HG03045 (cell line): ENCODE measurements at regions not wholly inside any gene's neighbourhood (a gene's known extent, or its start where the extent isn't known, plus 50 kb on each side); places are given as distances from the start of the nearest gene placed in this dataset.

Experiments used
- ATAC-seq: cut with Tn5 transposase; IDR thresholded peaks from one replicate; pipeline ENCODE4 v1.9.1; 2021; ENCODE audit warnings: mild to moderate bottlenecking, moderate library complexity; ENCODE audit not compliant: unreplicated experiment

DNA sequence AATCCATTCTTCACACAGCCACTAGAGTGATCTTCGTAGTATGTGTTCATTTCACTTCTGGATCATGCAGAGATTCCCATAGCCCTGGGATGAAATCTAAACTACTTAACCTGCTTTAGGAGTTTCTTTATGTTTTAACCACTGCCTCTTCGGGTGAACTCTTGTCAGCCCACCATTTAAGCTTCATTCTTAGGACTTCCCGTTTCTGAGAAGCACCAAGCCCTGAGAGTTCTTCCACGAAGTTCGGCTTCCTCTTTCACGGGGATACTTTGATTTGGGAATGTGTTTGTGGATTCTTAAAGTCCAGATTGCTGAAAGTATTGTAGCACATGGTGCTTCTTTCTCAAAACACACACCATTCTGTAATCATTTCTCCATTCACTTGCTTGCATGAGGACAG, 205.0 kb downstream of the UBE2E3 start:
- no peak for ATAC-seq

- ATAC-seq = no peak
These were observed 205.5 kb downstream of the UBE2E3 start for GRCh38 chr2:181185948-181186347.

GRCh38 chr2:181188605-181189004, 208.2 kb downstream of the UBE2E3 start:
- no peak for ATAC-seq

DNA sequence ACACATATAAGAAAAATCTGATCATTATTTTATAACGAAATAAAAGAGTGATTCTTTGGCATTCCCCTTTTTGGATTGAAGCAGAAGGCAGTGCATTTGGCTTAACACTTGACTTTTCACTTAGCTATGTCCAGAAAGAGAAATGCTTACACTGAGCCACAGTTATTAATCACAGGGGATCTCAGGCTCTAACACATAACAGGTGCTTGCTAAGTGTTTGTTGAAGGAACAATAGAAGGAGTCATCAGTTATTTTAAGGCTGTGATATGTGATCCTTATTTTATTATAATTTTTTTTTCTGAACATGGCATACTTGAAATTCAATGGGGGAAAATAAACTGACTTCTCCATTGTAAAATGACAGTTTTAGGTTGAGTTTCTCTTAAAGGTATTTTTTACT, 209.5 kb downstream of the UBE2E3 start:
- ATAC-seq = no peak

DNA sequence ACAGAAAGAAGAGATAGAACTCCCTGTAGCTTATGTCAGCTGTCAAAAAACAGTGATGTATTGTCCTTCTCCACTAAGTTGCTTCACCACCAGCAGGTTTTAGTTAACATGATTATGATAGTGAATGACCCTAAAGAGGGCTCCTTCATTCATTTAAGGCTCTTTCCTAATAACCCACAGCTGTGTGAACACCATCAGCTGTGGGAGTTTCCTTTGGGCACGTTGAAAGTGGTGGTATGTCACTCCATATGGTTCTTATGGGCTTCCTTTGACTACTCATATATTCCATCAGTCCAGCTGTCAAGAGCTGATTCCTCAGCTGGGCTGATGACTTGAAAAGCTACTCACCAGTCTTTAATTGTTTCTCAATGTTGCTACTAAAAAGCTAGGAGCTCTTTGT, 210.3 kb downstream of the UBE2E3 start:
- ATAC-seq = no peak

- no peak for ATAC-seq
These were observed 213.1 kb downstream of the UBE2E3 start for GRCh38 chr2:181193550-181193949.

DNA sequence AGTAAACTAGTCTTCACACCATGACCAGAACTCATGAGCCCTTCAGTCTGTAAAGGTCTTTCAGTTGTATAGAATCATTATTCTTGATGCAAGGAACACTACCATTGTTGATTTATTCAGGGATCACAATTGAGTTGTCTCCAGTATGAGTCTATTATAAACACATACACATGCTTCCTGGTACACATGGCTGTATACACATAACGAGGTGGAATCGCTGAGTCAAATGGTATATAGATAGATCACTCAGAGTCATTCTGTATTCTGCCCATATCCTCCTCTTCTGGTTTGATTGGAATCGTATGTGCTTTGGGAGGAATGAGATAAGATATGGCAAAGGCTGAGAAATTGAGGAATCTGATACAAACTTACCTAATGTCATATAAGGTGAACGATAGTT, 216.0 kb downstream of the UBE2E3 start:
- no peak for ATAC-seq

DNA sequence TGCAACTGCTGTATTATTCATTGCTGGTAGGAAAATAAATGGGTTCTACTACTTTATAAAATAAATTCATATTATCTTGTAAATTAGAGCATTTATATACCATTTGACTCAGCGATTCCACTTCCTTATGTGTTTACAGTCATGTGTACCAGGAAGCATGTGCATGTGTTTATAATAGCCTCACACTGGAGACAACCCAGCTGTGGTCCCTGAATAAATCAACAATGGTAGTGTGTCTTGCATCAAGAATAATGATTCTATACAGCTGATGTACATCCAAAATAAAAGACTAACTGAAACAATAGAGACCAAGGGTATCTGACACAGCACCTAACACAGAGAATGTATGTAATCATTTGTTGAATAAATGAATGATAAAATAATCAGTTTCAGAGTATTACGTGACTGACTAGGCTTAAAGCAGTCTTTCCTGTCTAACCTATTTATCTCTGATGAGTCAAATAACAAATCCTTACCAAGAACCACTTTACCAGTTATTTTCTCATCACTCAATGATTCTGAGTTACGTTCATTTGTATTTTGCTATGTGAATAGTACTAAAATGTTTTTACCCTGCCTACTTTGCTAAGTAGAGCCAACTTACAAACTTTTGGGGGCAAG, 216.8 kb downstream of the UBE2E3 start:
- ATAC-seq = no peak

DNA sequence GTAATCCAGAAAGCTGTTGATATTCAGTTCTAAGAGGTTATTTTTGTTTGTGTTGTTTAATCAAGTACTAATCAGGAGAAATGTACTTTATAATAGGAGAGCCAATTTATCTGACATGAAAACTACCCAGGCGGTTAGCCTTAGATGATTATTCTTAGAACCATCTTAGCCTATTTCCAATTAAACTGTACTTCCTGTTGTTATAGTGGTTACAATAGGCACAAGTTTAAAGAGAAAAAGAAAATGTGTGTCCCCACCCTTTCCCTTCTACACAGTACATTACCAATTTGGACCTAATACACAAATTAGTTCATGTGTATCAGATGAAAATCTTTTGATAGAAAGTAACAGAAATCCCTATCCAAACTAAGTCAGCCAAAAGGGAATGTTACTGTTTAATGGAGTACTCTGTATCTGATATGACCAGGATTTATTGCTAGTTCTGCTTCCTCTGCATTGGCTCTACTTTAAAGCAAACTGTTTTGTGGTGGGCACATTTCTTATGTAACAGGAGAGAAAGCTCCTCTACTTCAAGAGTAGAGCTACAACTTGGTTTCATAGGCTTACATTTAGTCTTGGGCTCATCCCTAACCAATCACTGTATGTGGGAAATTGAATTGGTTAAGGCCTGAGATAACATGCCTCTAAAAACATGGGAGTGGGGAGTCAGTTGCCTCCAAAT, 217.9 kb downstream of the UBE2E3 start:
- ATAC-seq = no peak

DNA sequence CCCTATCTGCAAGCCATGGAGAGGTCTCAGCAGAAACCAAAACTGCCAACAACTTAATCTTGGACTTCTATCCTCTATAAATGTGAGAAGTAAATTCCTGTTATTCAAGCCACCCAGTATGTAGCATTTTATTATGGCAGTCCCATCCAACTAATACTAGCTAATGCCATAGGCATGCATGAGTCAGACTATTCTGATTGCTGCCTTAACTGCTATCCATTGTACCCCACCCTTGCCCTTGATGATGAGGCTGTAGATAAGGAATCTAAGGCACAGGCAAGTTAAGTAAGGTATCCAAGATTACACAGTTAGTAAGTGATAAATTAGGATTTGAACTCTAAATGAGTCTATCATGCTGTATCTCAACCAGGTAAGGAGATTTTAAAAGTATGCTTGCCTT, 223.0 kb downstream of the UBE2E3 start:
- no peak for ATAC-seq

- ATAC-seq = no peak
These were observed 223.5 kb downstream of the UBE2E3 start for GRCh38 chr2:181203916-181204315.

- ATAC-seq = no peak
These were observed 238.0 kb downstream of the UBE2E3 start for GRCh38 chr2:181218401-181218821.

GRCh38 chr2:181223234-181223633, 234.0 kb upstream of the ITGA4 start:
- ATAC-seq = no peak

GRCh38 chr2:181224866-181225265, 232.3 kb upstream of the ITGA4 start:
- ATAC-seq = no peak

DNA sequence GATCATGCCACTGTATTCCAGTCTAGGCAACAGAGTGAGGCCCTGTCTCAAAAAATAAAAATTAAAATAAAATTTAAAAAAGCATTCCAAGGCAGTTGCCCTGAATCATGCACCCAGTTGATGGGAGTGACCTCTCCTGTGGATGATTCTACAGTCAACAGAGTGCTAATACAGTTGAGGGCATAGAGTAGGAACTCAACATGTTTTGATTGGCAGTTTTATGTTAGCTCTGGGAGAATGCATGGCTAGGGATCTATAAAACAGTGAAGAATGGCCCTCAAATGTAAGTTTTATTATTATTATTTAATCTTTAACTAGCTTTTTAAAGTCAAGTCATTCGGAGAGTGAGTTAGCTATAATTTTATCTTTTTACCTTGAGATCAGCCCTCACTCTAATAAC, 228.5 kb upstream of the ITGA4 start:
- no peak for ATAC-seq

DNA sequence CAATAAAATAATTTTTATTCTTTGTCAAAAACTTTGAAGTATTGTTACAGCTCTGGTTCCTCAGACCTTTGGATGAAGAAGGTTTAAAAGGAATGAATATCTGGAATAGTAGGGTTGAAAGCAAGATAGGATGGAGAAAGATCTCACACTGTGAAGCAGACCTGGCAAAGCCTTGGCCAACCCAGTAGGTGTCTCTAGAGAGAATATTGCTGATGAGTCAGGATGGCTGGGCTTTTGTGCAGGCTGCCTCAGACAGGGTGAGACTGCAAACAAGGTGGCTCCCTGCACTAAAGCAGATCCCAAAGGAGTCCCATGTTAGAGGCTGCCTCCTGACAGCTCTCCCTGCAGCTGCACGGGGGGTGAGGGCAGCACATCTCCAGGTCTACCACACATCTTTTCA, 226.0 kb upstream of the ITGA4 start:
- no peak for ATAC-seq

DNA sequence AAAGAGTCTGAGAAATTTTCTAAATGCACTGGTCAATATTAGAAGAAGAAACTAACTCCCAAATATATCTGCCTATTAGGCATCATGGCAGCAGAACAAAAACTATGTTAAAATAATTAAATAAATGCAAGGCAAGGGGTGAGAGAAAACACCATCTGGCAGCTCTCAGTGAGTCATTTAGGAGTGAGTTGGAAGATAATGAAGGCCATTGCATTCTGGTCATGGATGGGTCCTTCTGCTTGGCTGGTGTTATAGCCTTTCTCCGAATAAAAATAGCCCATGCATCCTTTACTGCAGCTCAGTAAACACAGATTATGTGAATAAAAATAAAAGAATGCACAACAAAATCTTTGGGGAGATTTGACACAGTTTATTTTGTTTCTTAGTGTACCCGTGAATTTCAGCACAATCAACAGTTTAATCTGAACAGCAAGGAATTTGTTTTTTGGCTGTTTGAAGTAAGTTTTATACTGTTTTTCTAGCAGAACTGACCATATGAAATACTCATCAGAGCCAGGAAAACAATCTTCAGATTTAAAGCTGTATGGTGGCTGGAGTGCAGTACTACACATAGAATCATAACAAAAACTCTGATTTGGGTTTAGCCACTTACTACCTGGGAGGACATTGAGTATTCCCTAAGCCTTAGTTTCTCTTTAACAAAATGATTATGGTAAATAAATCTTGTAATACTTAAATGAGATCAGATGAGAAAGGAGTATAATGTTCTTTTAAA, 225.1 kb upstream of the ITGA4 start:
- ATAC-seq = no peak

GRCh38 chr2:181234487-181234891, 222.7 kb upstream of the ITGA4 start:
- no peak for ATAC-seq

GRCh38 chr2:181235011-181235410, 222.2 kb upstream of the ITGA4 start:
- ATAC-seq = no peak

- peak; percentile 96 for ATAC-seq
These were observed 221.3 kb upstream of the ITGA4 start for GRCh38 chr2:181235683-181236459.

DNA sequence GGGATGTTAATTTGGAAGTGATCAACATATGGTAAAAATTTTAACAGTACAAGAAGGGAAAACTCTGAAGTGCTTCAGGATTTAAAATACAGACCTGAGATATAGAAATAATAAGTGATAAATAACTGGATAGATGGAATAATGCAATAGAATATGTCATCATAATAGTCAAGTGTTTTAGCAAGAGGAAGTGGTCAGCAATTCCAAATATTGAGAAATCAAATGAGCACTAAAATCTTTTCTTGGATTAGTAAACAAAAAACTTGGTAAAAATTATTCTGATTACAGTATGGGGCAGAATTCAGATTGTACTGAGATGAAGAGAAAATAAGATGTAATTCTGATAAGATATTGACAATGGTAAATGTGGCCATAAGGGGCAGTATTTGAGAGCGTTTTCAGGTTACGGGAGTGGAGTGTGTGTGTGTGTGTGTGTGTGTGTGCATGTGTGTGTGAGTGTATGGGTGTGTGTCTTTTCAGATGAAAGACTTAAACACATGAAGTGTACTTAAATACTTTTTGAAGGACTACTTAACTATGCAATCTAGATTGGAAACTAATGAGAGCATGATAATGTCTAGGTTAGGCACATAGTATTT, 217.9 kb upstream of the ITGA4 start:
- no peak for ATAC-seq
